ENCODE measurements at regions not wholly inside any gene's neighbourhood (a gene's known extent, or its start where the extent isn't known, plus 50 kb on each side); places are given as distances from the start of the nearest gene placed in this dataset.

- DNase-seq: no peak
Observed at GRCh38 chr1:11414926-11415538, 63.9 kb upstream of the DISP3 start.

GRCh38 chr1:11417162-11417561 lies 61.8 kb upstream of the DISP3 start:
- DNase-seq: no peak

GRCh38 chr1:11418056-11418455 lies 60.9 kb upstream of the DISP3 start:
- no peak for DNase-seq

GRCh38 chr1:11421443-11421842 lies 57.5 kb upstream of the DISP3 start:
- DNase-seq: no peak

- DNase-seq: no peak
Observed at GRCh38 chr1:11422686-11423085, 56.3 kb upstream of the DISP3 start.

GRCh38 chr1:11426617-11427016 lies 52.3 kb upstream of the DISP3 start:
- DNase-seq: no peak

- DNase-seq: no peak
Observed at GRCh38 chr1:11428789-11429188, 50.2 kb upstream of the DISP3 start.
